HG03460 (cell line): ENCODE measurements at regions not wholly inside any gene's neighbourhood (a gene's known extent, or its start where the extent isn't known, plus 50 kb on each side); places are given as distances from the start of the nearest gene placed in this dataset.

Experiments used
- ATAC-seq: cut with Tn5 transposase; IDR thresholded peaks from one replicate; pipeline ENCODE4 v1.9.1; 2021; ENCODE audit not compliant: unreplicated experiment

DNA sequence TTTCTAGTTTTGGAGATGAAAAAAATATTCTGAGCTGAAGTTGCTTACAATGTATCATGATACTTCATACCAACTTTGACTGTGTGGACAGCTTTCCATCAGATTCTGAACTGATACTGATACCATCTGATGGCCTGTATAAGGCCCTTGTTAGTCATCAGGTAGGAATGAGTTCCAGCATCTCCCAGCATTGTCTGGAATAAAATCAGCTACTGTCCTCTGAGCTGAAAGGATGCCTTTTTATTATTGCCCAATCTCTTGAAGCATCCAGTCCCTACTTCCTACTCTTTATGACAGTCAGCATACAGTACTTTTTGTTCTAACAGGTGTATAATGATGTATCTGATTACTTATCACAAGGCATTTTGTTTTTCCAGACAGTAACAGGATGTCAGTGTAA is 70.6 kb upstream of the EYA4 start:
- ATAC-seq = no peak

DNA sequence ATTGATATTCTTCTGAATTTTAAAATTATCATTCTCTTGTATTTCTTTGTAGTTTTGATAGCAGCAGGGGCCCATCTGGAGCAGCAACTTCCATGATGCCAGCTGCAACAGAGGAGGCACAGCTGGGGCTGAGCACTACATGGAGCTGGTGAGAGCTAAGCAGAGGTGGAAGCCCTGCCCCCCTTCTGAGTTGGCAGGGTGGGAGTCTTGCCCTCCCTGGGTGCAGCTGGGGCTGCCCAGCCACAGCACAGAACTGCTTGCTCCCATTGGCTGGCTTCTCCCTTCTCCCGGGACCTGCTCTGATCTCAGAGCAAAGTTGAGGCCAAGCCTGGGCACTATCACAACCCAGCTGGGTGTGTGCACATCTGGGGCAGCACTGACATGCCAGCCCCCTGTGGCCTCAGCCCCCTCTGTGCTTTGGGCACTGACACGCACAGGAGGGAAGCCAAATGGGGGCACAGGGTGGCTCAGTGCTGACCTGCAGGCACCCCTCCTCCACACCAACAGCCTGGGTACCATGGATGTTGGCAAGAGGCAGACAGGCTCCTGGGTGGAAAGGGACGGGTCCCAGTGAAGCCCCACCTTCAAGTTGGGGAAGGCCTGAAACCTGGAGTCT is 69.1 kb upstream of the EYA4 start:
- no peak for ATAC-seq

DNA sequence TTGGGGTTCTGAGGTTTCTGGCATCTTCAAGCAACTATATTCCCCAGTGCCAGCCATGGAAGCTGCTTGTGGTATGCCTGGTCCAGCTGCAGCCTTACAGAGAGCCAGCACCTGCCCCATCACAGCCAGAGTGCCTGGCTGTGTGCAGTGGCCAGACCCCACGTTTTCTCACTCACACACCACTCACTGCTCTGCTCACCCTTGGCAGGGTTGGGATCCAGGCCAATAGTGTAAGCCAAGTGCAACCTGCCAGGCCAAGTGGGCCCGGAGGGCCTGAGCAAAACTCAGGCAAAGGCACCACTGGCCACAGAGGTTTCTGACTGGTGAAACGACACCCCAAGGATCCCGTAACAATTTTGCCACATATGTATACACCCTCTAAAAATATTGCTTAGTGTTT is 67.9 kb upstream of the EYA4 start:
- no peak for ATAC-seq

DNA sequence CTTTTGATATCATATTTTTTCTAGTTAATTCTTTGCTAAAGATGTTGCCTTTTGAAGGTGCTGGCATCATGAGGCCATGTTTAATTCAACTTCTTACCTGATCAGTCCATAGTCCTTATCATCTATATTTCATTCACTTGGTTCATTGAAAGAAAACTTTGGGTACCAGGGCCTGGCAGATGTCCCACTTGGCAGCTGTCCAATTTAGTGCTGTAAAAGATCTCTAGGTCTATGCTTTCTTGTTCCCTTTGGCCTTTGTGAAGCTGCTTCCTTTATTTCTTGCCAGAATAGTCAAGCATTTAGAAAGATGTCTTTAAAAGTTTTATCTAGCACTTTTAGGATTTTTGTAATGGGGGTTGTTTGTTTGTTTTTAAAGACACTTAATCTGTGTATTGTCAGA is 61.7 kb upstream of the EYA4 start:
- ATAC-seq = no peak

DNA sequence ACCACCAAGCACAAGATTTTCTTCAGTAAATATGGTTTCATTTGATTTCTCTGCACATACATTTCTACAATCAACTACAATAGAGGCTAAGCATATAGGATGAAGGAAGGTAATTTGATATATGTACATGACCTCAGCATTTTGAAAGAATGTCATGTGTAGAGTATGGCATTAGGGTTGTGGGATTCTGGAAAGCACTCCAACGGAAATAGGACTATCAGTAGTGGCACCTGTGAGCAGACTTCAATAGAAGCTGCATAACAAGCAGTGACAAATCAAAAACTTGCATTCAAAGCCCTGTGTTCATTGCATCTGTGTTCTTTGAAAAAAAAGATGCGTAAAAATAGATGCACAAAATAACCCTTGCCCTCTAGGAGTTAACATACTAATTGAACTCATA is 57.5 kb upstream of the EYA4 start:
- no peak for ATAC-seq

DNA sequence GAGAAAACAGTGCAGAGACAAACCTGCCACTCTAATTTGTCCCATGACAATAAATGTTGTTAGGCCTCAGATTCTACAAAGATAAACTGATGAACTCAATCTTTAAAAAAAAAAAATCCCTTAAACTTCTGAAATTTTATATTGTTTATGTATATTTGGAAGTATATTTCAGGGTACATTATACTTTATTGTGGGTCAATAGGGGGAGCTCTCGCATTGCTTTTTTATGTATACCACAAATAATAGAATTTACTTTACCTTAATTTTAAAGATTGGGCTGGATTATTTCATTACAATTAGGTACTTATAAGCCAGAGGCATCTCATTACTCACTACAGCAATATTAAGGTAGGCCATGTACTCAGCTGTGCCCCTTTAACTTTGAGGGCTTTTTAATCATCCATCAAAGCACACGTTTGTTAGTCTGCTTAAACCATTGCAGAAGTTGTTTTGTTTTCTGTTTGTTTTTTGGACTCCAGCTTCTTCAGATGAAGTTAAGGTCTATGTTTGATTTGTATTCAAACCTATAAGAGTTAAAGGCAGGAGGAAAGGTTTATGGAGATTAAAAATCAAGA is 56.3 kb upstream of the EYA4 start:
- ATAC-seq = no peak

DNA sequence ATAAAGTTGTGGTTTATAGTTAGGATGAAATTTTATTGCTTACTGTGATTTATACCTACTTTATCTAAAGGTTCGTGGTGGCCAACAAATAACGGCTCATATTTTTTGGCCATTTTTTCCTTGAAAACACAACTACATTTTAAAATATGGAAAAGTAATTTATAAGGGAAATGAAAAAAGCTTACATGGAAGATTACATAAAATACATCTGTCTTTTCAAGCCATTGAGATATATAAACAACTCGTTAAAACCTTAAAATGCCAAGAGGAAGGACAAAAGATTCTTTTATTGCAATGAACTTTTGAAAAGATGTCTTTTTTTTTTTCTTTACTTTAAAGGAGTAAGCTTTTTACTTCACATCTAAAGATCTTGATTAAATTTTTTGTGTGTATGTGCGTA is 55.4 kb upstream of the EYA4 start:
- no peak for ATAC-seq

DNA sequence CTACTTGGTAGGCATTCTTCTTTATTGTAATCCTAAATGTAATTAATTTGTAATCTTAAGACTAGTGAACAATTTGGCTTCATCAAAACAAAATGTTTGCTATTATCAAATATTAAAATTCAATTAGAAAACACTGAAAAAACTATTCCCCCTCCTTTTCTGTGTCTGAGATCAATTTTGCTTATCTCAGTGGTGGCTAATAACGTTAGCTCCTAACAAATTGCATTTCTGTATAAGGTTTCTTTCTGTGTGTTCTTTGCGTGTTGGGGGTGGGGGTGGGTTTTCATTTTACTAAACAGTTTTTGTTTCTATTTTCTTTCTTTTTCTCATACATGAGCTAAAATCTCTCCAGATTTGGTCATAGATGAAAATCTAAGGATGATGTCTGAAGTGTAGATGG is 54.0 kb upstream of the EYA4 start:
- ATAC-seq = no peak

DNA sequence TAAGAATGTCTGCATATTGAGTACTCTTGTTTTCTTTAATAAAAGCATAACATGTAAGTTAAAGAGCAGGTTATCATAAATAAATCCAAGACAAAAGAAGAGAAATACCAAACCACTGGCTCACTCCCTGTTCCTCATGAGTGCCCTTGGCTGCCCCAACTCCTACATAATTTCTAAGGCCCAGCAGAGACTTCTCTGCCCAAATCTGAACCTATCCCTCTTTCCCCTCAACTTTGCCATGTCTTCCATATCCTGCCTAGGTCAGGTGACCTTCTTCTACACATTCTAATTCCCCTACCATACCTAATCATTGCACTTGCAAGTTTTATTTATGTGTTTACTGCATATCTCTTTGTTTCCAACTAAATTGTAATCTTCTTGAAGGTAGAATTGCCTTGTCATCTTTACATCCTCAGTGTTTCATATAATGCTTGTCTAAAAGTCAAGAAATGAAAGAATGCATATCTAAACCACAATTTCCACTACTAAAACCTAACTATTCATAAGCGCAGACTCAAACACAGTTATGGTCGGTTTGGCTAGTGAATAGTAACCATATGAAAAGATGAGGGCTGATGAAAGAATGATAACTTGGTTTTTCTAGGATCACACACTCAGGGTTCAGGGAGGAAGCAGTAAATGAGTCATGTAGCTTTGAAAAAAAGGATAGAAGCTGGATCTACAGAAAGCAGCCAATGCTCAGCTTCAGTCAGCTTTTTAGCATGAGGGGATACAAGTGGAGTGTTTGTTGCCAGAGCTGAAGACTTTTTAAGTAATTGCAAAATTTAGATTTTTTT is 53.3 kb upstream of the EYA4 start:
- no peak for ATAC-seq

DNA sequence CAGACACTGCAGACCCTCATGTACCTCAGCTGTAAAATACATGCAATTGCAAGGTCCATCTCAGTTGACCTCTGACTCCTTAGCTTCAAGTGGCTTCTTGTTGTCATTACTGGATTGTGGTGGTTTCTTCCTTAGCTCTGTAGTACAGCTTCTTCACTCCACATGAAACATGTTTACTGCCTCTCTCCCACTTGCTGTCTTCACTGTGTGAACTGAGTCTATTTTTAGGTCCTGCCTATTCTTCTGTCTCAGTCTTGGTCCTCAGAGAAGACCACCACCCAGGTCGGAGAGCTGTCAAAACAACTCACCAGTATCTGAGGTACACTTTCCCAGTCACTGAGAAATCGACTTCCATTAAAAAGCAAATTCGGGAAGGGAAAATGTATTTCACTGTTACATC is 50.2 kb upstream of the EYA4 start:
- ATAC-seq = no peak

DNA sequence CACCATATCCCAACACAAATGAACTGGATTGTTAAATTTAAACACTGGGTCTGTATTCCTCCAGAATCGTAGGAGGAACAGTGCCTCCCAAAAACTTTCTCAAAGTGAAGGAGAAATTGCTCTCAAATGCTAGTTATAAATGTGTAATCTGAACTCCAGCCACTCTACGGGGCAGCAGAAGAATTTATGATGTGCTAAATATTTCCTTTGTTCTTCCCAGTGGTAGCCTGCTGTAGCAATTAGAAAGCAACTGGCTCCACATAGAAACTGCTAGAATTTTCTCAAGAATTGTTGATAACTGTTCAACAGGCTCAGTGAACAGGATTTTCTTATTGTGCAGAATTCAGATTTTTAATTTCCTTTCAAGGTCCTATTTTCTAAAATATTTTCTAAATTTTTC is 49.8 kb upstream of the EYA4 start:
- ATAC-seq = no peak
